Activated CD8-positive, alpha-beta memory T cell treated with anti-CD3 and anti-CD28 coated beads for 24 hours (primary cell): ENCODE measurements at regions not wholly inside any gene's neighbourhood (a gene's known extent, or its start where the extent isn't known, plus 50 kb on each side); places are given as distances from the start of the nearest gene placed in this dataset.

Source experiments
- DNase-seq: peaks from one replicate; pipeline ENCODE4 v3.0.0-alpha.2; 2020

DNA sequence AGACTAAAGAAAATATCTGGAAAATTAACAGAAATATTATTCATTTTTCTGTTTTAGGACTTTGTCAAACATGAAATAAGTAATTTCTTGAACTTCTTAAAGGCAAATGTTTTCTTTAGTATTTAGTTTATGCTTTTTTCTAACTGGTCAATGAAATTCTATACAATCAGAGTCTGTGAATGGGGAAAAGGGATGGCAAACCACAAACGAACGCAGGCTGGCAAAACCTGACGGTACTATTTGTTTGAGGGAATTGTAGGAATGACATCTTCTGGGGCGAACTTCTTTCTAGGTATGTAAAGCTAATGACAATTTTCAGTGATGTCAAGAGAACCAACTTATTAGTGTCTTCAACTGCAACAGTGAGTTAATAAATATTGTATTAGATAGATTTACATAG is 156.0 kb downstream of the SIPA1L2 start:
- DNase-seq, result no peak

DNA sequence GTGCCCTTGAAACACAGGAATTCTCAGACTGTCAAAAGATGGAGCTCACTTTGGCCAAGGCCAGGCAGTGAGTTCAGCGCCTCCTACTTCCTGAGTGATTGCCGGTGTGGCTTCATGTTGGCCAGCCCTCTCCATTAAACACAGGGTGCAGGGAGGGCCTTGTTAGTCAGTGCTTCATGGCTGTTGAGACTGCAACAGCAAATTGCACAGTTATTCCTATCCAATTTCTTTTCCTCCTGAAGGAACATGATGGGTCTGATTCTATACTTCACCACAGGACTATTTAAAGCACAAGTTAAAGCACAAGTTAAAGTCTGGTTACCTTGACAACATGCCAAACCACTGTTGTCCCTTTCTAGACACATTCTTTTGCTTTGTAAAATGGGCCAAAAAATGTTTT is 156.6 kb downstream of the SIPA1L2 start:
- no peak for DNase-seq

GRCh38 chr1:232472485-232473041 is 157.4 kb downstream of the SIPA1L2 start:
- no peak for DNase-seq

DNA sequence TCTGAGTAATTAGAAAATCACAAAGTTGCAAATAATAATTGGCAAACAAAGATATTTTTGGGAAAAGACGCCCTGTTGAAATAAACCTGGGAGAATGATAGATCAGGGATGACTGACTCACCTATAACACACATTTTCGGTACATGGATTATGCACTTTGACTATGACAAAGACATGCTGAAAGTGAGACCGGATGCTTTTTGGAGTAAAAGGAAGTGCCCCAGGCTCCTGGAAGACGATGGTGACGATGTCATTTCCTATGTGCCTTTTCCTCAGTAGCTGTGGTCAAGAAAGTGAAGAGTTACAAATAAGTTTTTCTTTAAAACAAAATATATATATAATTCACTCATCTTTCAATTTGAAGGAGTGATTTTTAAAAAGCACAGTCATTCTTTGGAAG is 158.7 kb downstream of the SIPA1L2 start:
- DNase-seq, result no peak

- no peak for DNase-seq
Measured at GRCh38 chr1:232470711-232471110, 159.2 kb downstream of the SIPA1L2 start.

- no peak for DNase-seq
Measured at GRCh38 chr1:232468249-232468648, 161.7 kb downstream of the SIPA1L2 start.

DNA sequence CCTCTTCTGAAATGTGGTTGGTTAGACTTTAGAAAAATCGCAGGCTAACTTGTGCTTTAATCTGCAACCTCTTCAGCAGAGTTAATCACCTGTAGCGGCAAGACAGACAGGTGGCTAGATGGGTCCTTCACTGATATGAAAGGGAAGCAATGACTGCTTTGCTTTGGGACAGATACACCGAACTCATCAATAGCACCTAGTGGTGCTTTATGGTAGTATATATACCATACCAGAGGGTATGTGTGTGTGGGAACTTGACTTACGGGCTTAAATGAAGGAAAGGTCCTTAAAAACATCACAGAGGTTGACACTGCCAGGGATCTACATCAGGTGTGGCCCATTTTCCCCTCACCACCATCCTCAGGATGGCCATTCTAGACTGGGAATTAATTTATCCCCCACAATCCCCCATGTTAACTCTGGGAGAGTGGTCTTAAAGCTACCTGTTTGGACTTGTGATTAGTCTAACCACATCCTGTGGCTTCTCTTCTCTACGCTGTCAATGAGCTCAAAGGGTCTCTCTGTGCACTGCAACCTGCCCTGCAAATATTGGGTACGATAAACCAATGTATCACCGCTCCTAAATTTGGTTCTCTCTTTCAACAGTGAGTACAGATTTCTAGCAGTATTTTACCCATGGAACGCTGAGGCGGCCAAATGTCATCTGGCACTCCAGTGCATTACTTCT is 162.7 kb downstream of the SIPA1L2 start:
- DNase-seq, result no peak

GRCh38 chr1:232464325-232464724 is 165.6 kb downstream of the SIPA1L2 start:
- DNase-seq, result no peak

DNA sequence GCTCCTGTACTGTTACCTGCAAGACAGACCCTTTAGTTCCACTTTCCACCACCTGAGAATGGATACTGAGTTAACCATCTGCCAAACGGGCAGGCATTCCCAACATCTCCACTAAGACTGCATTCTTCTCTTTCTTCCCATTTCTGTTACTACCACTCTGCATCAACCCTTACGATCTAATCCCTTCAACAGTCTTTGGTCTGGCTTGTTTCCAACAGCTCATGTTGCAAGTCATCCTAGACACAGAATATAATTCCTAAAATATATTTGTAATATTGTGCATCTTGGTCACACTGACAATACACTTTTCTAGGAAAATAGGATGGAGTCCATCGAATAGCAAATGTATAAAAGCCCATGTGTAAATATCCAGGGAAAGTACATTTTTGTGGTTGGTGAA is 166.7 kb downstream of the SIPA1L2 start:
- no peak for DNase-seq

GRCh38 chr1:232462213-232462612 is 167.7 kb downstream of the SIPA1L2 start:
- DNase-seq, result no peak

DNA sequence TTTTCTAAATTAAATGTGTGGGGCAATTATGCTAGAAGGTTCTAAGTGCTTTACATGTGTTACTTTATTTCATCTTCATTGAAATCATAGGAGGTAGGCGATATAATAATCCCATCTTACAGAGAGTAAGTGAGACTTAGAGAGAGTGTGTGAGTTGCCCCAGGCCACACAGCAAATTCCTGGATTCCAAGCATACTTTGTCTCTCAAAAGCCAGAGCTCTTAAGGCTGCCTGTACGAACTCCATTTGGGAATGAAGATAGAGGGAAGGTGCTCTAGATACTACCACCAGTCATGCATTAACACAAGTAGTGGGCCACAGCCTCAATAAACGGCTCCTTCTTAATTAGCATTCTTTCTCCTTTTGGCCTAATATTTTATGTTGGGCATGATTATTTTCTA is 170.1 kb downstream of the SIPA1L2 start:
- DNase-seq, result no peak

DNA sequence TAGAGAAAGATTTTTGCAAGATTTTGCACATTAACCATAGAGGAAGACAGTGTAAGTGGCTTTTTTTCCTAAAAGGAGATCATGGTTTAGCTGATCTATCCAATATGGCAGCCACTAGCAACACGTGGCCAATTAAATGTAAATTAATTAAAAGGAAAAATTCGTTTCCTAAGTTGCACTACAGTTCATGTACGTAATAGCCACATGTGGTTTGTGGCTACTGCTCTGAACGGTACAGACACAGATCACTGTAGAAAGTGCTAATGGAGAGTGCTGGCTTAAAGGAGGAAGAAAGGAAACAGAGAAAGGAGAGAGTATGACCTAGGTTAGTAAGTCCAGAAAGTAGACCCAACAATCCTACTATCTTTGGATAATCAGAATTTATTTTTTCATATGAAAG is 170.8 kb downstream of the SIPA1L2 start:
- DNase-seq, result no peak

GRCh38 chr1:232457595-232457994 is 172.3 kb downstream of the SIPA1L2 start:
- DNase-seq, result no peak

GRCh38 chr1:232456714-232457113 is 173.2 kb downstream of the SIPA1L2 start:
- no peak for DNase-seq

GRCh38 chr1:232454227-232454886 is 175.6 kb downstream of the SIPA1L2 start:
- DNase-seq, result no peak

DNA sequence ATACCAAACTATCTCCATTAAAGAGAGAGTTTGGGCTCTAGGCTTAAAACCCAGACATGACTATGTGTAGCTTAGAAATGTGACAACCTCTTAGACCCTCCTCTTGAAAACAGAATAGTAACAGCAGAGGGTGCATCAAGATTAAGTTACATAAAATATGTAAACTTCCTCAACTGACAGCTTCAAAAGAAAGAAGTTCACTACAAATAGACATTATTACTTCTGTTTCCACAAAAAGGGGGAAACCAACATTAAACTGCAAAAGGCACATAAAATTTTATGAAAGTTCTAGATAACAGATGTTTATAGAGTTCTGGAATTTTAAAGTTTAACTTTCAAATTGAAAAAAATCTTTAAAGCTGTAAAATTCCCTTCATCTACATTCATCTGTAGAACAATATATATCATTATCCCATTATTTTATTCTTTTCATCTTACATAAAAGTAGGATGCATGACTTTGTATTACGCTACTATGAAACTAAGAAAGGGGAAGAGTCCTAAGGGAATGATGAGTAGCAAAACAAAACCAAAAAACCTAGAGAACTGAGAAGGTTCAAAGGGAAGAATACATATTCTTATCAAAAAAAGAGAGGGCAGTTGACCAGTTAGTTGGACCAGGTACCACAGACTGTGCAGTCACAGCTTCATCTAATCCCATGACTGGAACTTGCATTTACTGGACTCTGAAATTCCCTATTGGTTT is 177.0 kb downstream of the SIPA1L2 start:
- DNase-seq, result no peak

- DNase-seq, result no peak
Measured at GRCh38 chr1:232452117-232452516, 177.8 kb downstream of the SIPA1L2 start.

DNA sequence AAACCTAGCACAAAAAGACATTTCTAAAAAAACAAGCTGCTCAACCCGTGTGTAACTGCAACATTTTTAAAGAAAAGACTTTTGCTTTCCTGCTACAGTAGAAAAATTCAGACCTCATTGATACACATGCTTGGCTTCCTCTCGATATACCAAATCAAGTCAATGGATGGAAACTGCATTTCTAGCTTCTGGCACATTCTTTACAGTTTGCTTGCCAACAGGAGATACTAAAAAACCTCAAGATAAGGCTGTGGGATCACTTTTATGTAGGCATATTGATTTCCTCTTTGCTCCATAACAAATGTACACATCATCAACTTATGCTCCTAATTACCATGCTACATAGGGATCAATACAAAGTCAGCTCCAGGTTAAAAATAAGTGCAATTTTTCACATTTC is 178.4 kb downstream of the SIPA1L2 start:
- no peak for DNase-seq

DNA sequence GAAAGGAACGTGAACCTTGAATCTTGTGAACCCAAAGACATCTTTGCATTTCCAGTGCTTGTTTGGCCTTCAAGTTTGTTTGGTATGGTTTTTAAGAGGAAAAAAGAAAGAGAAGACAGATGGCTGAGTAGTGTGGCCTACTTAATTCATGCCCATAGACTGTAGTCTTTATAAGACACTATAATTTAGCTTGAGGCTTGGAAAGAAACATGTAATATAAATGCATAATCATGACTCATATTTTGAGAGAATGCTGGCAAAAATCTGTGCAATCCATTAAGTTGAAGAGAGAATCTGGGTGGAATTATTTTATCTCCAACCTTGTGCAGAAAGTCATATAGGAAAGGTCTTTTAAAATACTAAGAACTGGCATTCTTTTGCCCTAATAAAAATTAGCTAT is 179.3 kb downstream of the SIPA1L2 start:
- no peak for DNase-seq

DNA sequence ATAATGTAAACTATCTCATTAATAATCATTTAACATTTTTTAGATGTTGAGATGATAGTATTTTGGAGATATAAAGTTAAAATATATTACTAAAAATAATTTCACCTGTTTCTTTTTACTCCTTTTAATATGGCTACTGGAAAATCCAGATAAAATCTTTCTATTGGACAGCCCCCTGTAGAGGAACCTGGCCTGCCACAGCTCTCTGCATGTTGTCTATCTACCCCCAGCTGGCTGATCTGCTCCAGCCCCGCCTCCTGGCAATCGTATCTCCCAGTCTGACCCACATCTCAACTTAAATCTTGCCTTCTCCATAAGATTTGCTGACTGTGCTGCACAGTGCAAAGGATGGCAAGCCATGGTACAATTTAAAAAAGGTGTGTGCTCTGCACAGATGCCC is 182.8 kb downstream of the SIPA1L2 start:
- no peak for DNase-seq

DNA sequence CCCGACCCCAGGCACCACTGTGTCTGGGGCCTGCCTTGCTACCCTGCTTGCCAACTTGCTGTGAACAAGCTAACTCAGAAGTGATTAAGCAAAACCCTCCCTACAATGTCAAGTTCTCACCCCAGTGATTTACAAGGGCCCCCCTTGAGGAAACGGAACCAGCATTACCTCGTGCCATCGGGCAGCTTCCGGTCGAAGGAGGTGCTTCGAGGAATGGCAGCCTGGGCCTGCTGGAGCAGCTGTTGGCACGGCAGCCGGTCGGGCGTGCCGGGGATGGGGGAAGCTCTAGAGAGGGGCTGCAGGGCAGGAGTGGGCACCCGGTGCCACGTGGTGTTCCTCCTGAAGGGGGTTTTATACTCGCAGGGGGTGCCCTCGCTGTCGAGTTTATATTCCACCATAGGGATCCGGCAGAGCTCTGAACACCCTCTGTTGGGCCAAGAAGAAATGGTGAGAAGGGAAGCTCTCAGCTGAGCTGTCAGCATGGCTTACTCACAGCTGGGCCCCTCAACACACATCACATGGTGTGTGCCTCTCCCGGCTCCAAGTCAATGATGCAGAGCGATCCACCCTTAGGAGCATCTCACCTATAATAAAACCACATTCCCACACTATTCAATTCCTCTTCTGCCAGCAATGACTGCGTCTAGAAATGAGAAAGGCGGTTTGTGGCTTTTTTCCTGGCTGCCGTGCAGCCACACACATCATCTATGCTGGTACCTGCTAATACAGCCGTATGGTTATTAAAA is 184.4 kb downstream of the SIPA1L2 start:
- DNase-seq, result no peak

- no peak for DNase-seq
Measured at GRCh38 chr1:232443372-232443771, 186.6 kb downstream of the SIPA1L2 start.

- DNase-seq, result no peak
Measured at GRCh38 chr1:232441036-232441411, 188.9 kb downstream of the SIPA1L2 start.
